ENCODE measurements at regions not wholly inside any gene's neighbourhood (a gene's known extent, or its start where the extent isn't known, plus 50 kb on each side); places are given as distances from the start of the nearest gene placed in this dataset.

GRCh38 chr13:21796775-21797514 is 126.1 kb downstream of the FGF9 start:
- ChIA-PET POLR2A (no interaction called here), CTCF (no interaction called here)
- H3K36me3 Mint-ChIP-seq = no peaks in the 10 kb centered on the region
- no peaks in the 10 kb centered on the region for H3K4me1 Mint-ChIP-seq (ENCODE audit: low read depth)
- H3K9me3 Mint-ChIP-seq = no peaks in the 10 kb centered on the region
- H3K4me3 Mint-ChIP-seq = no peak overlapping the region
- DNase-seq = no peak
- no peak overlapping the region for H3K27ac Mint-ChIP-seq
- intact Hi-C loops (cut with micrococcal nuclease) = no loop called here
- H3K27me3 Mint-ChIP-seq = no peaks in the 10 kb centered on the region

- no peaks in the 10 kb centered on the region for H3K9me3 Mint-ChIP-seq
- no peak overlapping the region for H3K4me3 Mint-ChIP-seq
- ChIA-PET POLR2A (no interaction called here), CTCF (no interaction called here)
- H3K27ac Mint-ChIP-seq = no peak overlapping the region
- no peaks in the 10 kb centered on the region for H3K36me3 Mint-ChIP-seq
- H3K4me1 Mint-ChIP-seq (ENCODE audit: low read depth) = no peaks in the 10 kb centered on the region
- H3K27me3 Mint-ChIP-seq = no peaks in the 10 kb centered on the region
- DNase-seq = no peak
- intact Hi-C loops (cut with micrococcal nuclease) = no loop called here
Observed at GRCh38 chr13:21797736-21798135, 126.9 kb downstream of the FGF9 start.

GRCh38 chr13:21798181-21798580 is 127.3 kb downstream of the FGF9 start:
- Mint-ChIP-seq H3K9me3 (no peaks in the 10 kb centered on the region), H3K36me3 (no peaks in the 10 kb centered on the region), H3K4me3 (no peak overlapping the region), H3K27ac (no peak overlapping the region), H3K4me1 (ENCODE audit: low read depth) (no peaks in the 10 kb centered on the region), H3K27me3 (no peaks in the 10 kb centered on the region)
- ChIA-PET POLR2A (no interaction called here), CTCF (no interaction called here)
- no peak for DNase-seq
- intact Hi-C loops (cut with micrococcal nuclease) = no loop called here

- H3K27me3 Mint-ChIP-seq = no peaks in the 10 kb centered on the region
- CTCF ChIA-PET = interaction anchor here (0.7 kb wide), 1 partner anchor 186 kb away, joined by 3 read pairs; no protein-coding TSS in a partner anchor
- no peak for DNase-seq
- no peak overlapping the region for H3K27ac Mint-ChIP-seq
- no peaks in the 10 kb centered on the region for H3K36me3 Mint-ChIP-seq
- POLR2A ChIA-PET = no interaction called here
- no peak overlapping the region for H3K4me3 Mint-ChIP-seq
- intact Hi-C loops (cut with micrococcal nuclease) = no loop called here
- H3K9me3 Mint-ChIP-seq = no peaks in the 10 kb centered on the region
- H3K4me1 Mint-ChIP-seq (ENCODE audit: low read depth) = no peaks in the 10 kb centered on the region
Observed at GRCh38 chr13:21799671-21800070, 128.8 kb downstream of the FGF9 start.

- Mint-ChIP-seq H3K9me3 (no peaks in the 10 kb centered on the region), H3K27ac (no peak overlapping the region), H3K4me1 (ENCODE audit: low read depth) (no peaks in the 10 kb centered on the region), H3K27me3 (no peaks in the 10 kb centered on the region), H3K36me3 (no peaks in the 10 kb centered on the region), H3K4me3 (no peak overlapping the region)
- ChIA-PET POLR2A (no interaction called here), CTCF (no interaction called here)
- DNase-seq = no peak
- intact Hi-C loops (cut with micrococcal nuclease) = no loop called here
Observed at GRCh38 chr13:21800837-21801616, 130.2 kb downstream of the FGF9 start.

GRCh38 chr13:21805733-21806132 is 134.9 kb downstream of the FGF9 start:
- Mint-ChIP-seq H3K4me1 (ENCODE audit: low read depth) (no peaks in the 10 kb centered on the region), H3K27ac (no peak overlapping the region), H3K36me3 (no peaks in the 10 kb centered on the region), H3K9me3 (no peaks in the 10 kb centered on the region), H3K4me3 (no peak overlapping the region), H3K27me3 (peaks cover 2% of the 10 kb centered on the region)
- POLR2A ChIA-PET = no interaction called here
- intact Hi-C loops (cut with micrococcal nuclease) = no loop called here
- DNase-seq = no peak
- CTCF ChIA-PET = no interaction called here

- POLR2A ChIA-PET = no interaction called here
- peaks cover 6% of the 10 kb centered on the region for H3K27me3 Mint-ChIP-seq
- no peaks in the 10 kb centered on the region for H3K36me3 Mint-ChIP-seq
- H3K9me3 Mint-ChIP-seq = no peaks in the 10 kb centered on the region
- CTCF ChIA-PET = no interaction called here
- no peak for DNase-seq
- H3K27ac Mint-ChIP-seq = no peak overlapping the region
- H3K4me1 Mint-ChIP-seq (ENCODE audit: low read depth) = no peaks in the 10 kb centered on the region
- intact Hi-C loops (cut with micrococcal nuclease) = no loop called here
- no peak overlapping the region for H3K4me3 Mint-ChIP-seq
Observed at GRCh38 chr13:21812192-21812626, 141.3 kb downstream of the FGF9 start.

GRCh38 chr13:21813110-21813509 is 142.2 kb downstream of the FGF9 start:
- peaks cover 6% of the 10 kb centered on the region for H3K27me3 Mint-ChIP-seq
- H3K27ac Mint-ChIP-seq = no peak overlapping the region
- no peak overlapping the region for H3K4me3 Mint-ChIP-seq
- no peak for DNase-seq
- no peaks in the 10 kb centered on the region for H3K9me3 Mint-ChIP-seq
- CTCF ChIA-PET = no interaction called here
- no peaks in the 10 kb centered on the region for H3K36me3 Mint-ChIP-seq
- intact Hi-C loops (cut with micrococcal nuclease) = no loop called here
- H3K4me1 Mint-ChIP-seq (ENCODE audit: low read depth) = no peaks in the 10 kb centered on the region
- POLR2A ChIA-PET = no interaction called here

- no peak for DNase-seq
- ChIA-PET CTCF (interaction anchor here (0.6 kb wide), 1 partner anchor 68 kb away, joined by 3 read pairs; no protein-coding TSS in a partner anchor), POLR2A (no interaction called here)
- no peak overlapping the region for H3K27ac Mint-ChIP-seq
- no peaks in the 10 kb centered on the region for H3K9me3 Mint-ChIP-seq
- no peaks in the 10 kb centered on the region for H3K4me1 Mint-ChIP-seq (ENCODE audit: low read depth)
- no peaks in the 10 kb centered on the region for H3K36me3 Mint-ChIP-seq
- peaks cover 6% of the 10 kb centered on the region for H3K27me3 Mint-ChIP-seq
- intact Hi-C loops (cut with micrococcal nuclease) = no loop called here
- H3K4me3 Mint-ChIP-seq = no peak overlapping the region
Observed at GRCh38 chr13:21813844-21814243, 143.0 kb downstream of the FGF9 start.

- POLR2A ChIA-PET = no interaction called here
- H3K4me1 Mint-ChIP-seq (ENCODE audit: low read depth) = no peaks in the 10 kb centered on the region
- intact Hi-C loops (cut with micrococcal nuclease) = no loop called here
- H3K27ac Mint-ChIP-seq = no peak overlapping the region
- H3K36me3 Mint-ChIP-seq = no peaks in the 10 kb centered on the region
- no peak overlapping the region for H3K4me3 Mint-ChIP-seq
- no peak for DNase-seq
- peaks cover 6% of the 10 kb centered on the region for H3K27me3 Mint-ChIP-seq
- no peaks in the 10 kb centered on the region for H3K9me3 Mint-ChIP-seq
- CTCF ChIA-PET = no interaction called here
Observed at GRCh38 chr13:21814604-21815003, 143.7 kb downstream of the FGF9 start.

GRCh38 chr13:21817878-21818277 is 147.0 kb downstream of the FGF9 start:
- POLR2A ChIA-PET = no interaction called here
- CTCF ChIA-PET = no interaction called here
- no peak overlapping the region for H3K4me3 Mint-ChIP-seq
- H3K9me3 Mint-ChIP-seq = no peaks in the 10 kb centered on the region
- intact Hi-C loops (cut with micrococcal nuclease) = no loop called here
- DNase-seq = no peak
- no peaks in the 10 kb centered on the region for H3K27me3 Mint-ChIP-seq
- no peaks in the 10 kb centered on the region for H3K4me1 Mint-ChIP-seq (ENCODE audit: low read depth)
- no peak overlapping the region for H3K27ac Mint-ChIP-seq
- H3K36me3 Mint-ChIP-seq = no peaks in the 10 kb centered on the region

- POLR2A ChIA-PET = no interaction called here
- intact Hi-C loops (cut with micrococcal nuclease) = no loop called here
- Mint-ChIP-seq H3K9me3 (no peaks in the 10 kb centered on the region), H3K4me3 (no peak overlapping the region), H3K27ac (no peak overlapping the region), H3K27me3 (no peaks in the 10 kb centered on the region), H3K4me1 (ENCODE audit: low read depth) (no peaks in the 10 kb centered on the region), H3K36me3 (no peaks in the 10 kb centered on the region)
- CTCF ChIA-PET = no interaction called here
- no peak for DNase-seq
Observed at GRCh38 chr13:21822029-21822428, 151.2 kb downstream of the FGF9 start.

- POLR2A ChIA-PET = no interaction called here
- intact Hi-C loops (cut with micrococcal nuclease) = no loop called here
- H3K4me1 Mint-ChIP-seq (ENCODE audit: low read depth) = no peaks in the 10 kb centered on the region
- CTCF ChIA-PET = no interaction called here
- no peak for DNase-seq
- H3K27me3 Mint-ChIP-seq = no peaks in the 10 kb centered on the region
- no peak overlapping the region for H3K27ac Mint-ChIP-seq
- H3K36me3 Mint-ChIP-seq = no peaks in the 10 kb centered on the region
- no peak overlapping the region for H3K4me3 Mint-ChIP-seq
- no peaks in the 10 kb centered on the region for H3K9me3 Mint-ChIP-seq
Observed at GRCh38 chr13:21823416-21823815, 152.5 kb downstream of the FGF9 start.

Data from activated CD4-positive, alpha-beta memory T cell treated with anti-CD3 and anti-CD28 coated beads for 36 hours (primary cell).